ENCODE measurements at regions not wholly inside any gene's neighbourhood (a gene's known extent, or its start where the extent isn't known, plus 50 kb on each side); places are given as distances from the start of the nearest gene placed in this dataset.
"Not testable (repeated sequence)": the region's sequence is repeated elsewhere in the genome, so short reads cannot be mapped to it uniquely, and the experiment has no call there.

- intact Hi-C loops (cut with micrococcal nuclease) = no loop called here
- no peaks in the 10 kb centered on the region for H3K27me3 Mint-ChIP-seq
- no peak overlapping the region for H3K4me3 Mint-ChIP-seq
- Histone ChIP-seq H3K36me3 (ENCODE audit: insufficient read depth, low read length) (no peaks in the 10 kb centered on the region), H3K9me3 (ENCODE audit: control insufficient read depth in 1 of 2, low read length in 2 of 2) (no peaks in the 10 kb centered on the region), H3K4me3 (ENCODE audit: low read length in 2 of 2) (no peak overlapping the region), H3K27me3 (ENCODE audit: insufficient read depth, low read length) (no peaks in the 10 kb centered on the region), H3K4me1 (ENCODE audit: insufficient read depth, low read length) (no peaks in the 10 kb centered on the region), H3K27ac (ENCODE audit: low read depth, low read length) (no peak overlapping the region)
- POLR2A ChIA-PET (ENCODE audit: partially characterized antibody) = no interaction called here
- CTCF ChIA-PET (ENCODE audit: partially characterized antibody) = no interaction called here
- H3K27ac Mint-ChIP-seq = no peak overlapping the region
- H3K9me3 Mint-ChIP-seq = no peaks in the 10 kb centered on the region
- no peaks in the 10 kb centered on the region for H3K4me1 Mint-ChIP-seq
- DNase-seq = no peak
- no peaks in the 10 kb centered on the region for H3K36me3 Mint-ChIP-seq
Measured at GRCh38 chrX:112270991-112271390, 188.4 kb upstream of the TRPC5 start.

DNA sequence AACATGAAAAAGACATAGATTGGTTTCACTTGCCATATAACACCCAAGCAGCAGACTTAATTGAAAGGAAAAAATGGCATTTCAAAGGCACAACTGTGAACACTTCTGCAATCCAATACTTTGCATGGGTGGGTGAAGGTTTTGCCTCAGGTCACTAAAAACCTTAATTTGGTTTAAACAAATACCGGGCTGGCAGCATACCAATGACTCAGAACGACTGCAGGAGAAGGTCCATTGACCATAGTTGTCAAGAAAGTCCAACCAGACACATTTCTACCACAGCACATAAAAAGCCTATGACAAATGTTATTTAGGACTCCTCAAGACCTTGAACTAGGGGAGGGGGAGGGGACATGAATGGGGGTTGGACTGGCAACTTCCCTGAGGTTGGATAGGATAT lies 183.6 kb upstream of the TRPC5 start:
- Mint-ChIP-seq H3K27ac (no peak overlapping the region), H3K4me1 (no peaks in the 10 kb centered on the region), H3K4me3 (no peak overlapping the region), H3K36me3 (no peaks in the 10 kb centered on the region), H3K9me3 (peaks cover 0 to 2% (median 0%) of the 10 kb centered on the region in 8 donors), H3K27me3 (no peaks in the 10 kb centered on the region)
- ChIA-PET CTCF (ENCODE audit: partially characterized antibody) (no interaction called here), POLR2A (ENCODE audit: partially characterized antibody) (no interaction called here)
- H3K4me3 ChIP-seq (ENCODE audit: low read length in 2 of 2) = no peak overlapping the region
- no peak overlapping the region for H3K27ac ChIP-seq (ENCODE audit: low read depth, low read length)
- H3K27me3 ChIP-seq (ENCODE audit: insufficient read depth, low read length) = no peaks in the 10 kb centered on the region
- intact Hi-C loops (cut with micrococcal nuclease) = no loop called here
- DNase-seq = no peak
- H3K4me1 ChIP-seq (ENCODE audit: insufficient read depth, low read length) = no peaks in the 10 kb centered on the region
- H3K9me3 ChIP-seq (ENCODE audit: control insufficient read depth in 1 of 2, low read length in 2 of 2) = no peaks in the 10 kb centered on the region
- no peaks in the 10 kb centered on the region for H3K36me3 ChIP-seq (ENCODE audit: insufficient read depth, low read length)

DNA sequence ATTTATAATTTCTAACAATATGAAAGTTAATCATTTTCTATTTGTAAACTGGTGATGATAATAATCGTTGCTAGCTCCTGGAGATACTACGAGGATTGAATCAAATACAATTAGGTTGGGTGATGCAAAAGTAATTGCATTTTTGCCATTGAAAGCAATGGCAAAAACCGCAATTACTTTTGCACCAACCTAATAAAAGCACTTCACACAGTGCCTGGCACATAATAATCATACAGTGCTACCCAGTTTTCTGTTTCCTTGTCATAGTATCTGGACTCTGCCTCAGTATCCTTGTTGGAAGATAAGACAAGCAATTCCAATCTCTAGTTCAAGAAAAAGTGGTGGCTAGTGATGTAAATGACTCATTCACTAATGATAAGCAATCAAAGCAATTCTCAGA lies 176.8 kb upstream of the TRPC5 start:
- Histone ChIP-seq H3K36me3 (ENCODE audit: insufficient read depth, low read length) (no peaks in the 10 kb centered on the region), H3K4me3 (ENCODE audit: low read length in 2 of 2) (no peak overlapping the region), H3K4me1 (ENCODE audit: insufficient read depth, low read length) (no peaks in the 10 kb centered on the region), H3K27me3 (ENCODE audit: insufficient read depth, low read length) (no peaks in the 10 kb centered on the region), H3K27ac (ENCODE audit: low read depth, low read length) (no peak overlapping the region), H3K9me3 (ENCODE audit: control insufficient read depth in 1 of 2, low read length in 2 of 2) (no peaks in the 10 kb centered on the region)
- H3K4me3 Mint-ChIP-seq = no peak overlapping the region
- peaks cover 0 to 2% (median 0%) of the 10 kb centered on the region in 8 donors for H3K9me3 Mint-ChIP-seq
- H3K36me3 Mint-ChIP-seq = no peaks in the 10 kb centered on the region
- H3K4me1 Mint-ChIP-seq = no peaks in the 10 kb centered on the region
- ChIA-PET CTCF (ENCODE audit: partially characterized antibody) (no interaction called here), POLR2A (ENCODE audit: partially characterized antibody) (no interaction called here)
- no peaks in the 10 kb centered on the region for H3K27me3 Mint-ChIP-seq
- intact Hi-C loops (cut with micrococcal nuclease) = no loop called here
- no peak for DNase-seq
- peak overlapping the region in 1 of 7 donors; percentile 53 for H3K27ac Mint-ChIP-seq

DNA sequence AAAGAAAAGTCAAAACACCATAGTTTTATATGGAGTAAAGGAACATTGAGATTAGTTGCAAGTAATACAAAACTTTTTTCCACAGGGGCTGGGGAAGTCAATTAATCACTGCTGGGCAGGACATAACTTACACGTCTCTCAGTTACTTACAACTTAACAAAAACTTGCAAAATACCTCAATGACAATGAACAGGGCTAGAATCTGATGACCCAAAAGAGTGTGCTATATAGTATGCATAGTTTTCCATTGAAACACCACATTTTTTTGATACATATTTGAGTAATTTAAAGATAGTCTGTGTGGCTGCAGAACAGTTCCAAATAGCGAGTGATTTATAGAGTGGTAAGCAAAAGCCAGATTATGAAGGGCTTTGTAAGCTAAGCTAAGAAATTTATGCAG lies 172.3 kb upstream of the TRPC5 start:
- no peaks in the 10 kb centered on the region for H3K4me1 Mint-ChIP-seq
- CTCF ChIA-PET (ENCODE audit: partially characterized antibody) = no interaction called here

DNA sequence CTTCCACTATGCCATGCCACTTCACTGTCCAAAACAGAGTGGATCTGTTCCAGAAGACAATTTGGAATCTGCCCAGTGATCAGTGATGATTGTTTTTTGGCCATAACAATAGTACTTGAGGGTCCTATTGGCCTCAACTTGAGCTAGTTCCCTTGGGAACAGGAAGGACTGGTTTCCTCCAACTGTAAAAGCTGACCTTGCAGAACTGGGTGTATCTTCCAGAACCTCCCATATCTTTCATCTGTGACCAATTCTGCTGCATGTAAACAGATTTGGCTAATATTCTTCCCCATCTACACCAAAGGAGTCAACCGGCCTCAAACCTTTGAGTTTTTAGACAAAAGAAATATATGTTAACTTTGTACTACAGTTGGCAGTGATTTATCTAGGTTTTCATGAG lies 165.1 kb upstream of the TRPC5 start:
- Histone ChIP-seq H3K36me3 (ENCODE audit: insufficient read depth, low read length) (no peaks in the 10 kb centered on the region), H3K4me3 (ENCODE audit: low read length in 2 of 2) (no peak overlapping the region), H3K4me1 (ENCODE audit: insufficient read depth, low read length) (no peaks in the 10 kb centered on the region), H3K27me3 (ENCODE audit: insufficient read depth, low read length) (no peaks in the 10 kb centered on the region), H3K9me3 (ENCODE audit: control insufficient read depth in 1 of 2, low read length in 2 of 2) (no peaks in the 10 kb centered on the region), H3K27ac (ENCODE audit: low read depth, low read length) (no peak overlapping the region)
- CTCF ChIA-PET (ENCODE audit: partially characterized antibody) = no interaction called here
- peaks cover 0 to 9% (median 1%) of the 10 kb centered on the region in 8 donors for H3K9me3 Mint-ChIP-seq
- no peaks in the 10 kb centered on the region for H3K36me3 Mint-ChIP-seq
- H3K4me3 Mint-ChIP-seq = no peak overlapping the region
- intact Hi-C loops (cut with micrococcal nuclease) = no loop called here
- H3K27me3 Mint-ChIP-seq = no peaks in the 10 kb centered on the region
- H3K27ac Mint-ChIP-seq = no peak overlapping the region
- no peak for DNase-seq
- POLR2A ChIA-PET (ENCODE audit: partially characterized antibody) = no interaction called here
- H3K4me1 Mint-ChIP-seq = no peaks in the 10 kb centered on the region

More for the DNA sequence above, 172.3 kb upstream of the TRPC5 start:
- Histone ChIP-seq H3K27ac (ENCODE audit: low read depth, low read length) (no peak overlapping the region), H3K4me3 (ENCODE audit: low read length in 2 of 2) (no peak overlapping the region), H3K27me3 (ENCODE audit: insufficient read depth, low read length) (no peaks in the 10 kb centered on the region), H3K4me1 (ENCODE audit: insufficient read depth, low read length) (no peaks in the 10 kb centered on the region), H3K9me3 (ENCODE audit: control insufficient read depth in 1 of 2, low read length in 2 of 2) (no peaks in the 10 kb centered on the region), H3K36me3 (ENCODE audit: insufficient read depth, low read length) (no peaks in the 10 kb centered on the region)
- intact Hi-C loops (cut with micrococcal nuclease) = no loop called here
- H3K9me3 Mint-ChIP-seq = peaks cover 0 to 2% (median 0%) of the 10 kb centered on the region in 8 donors
- DNase-seq = no peak
- H3K36me3 Mint-ChIP-seq = no peaks in the 10 kb centered on the region
- POLR2A ChIA-PET (ENCODE audit: partially characterized antibody) = no interaction called here
- H3K27me3 Mint-ChIP-seq = no peaks in the 10 kb centered on the region
- no peak overlapping the region for H3K27ac Mint-ChIP-seq
- no peak overlapping the region for H3K4me3 Mint-ChIP-seq

DNA sequence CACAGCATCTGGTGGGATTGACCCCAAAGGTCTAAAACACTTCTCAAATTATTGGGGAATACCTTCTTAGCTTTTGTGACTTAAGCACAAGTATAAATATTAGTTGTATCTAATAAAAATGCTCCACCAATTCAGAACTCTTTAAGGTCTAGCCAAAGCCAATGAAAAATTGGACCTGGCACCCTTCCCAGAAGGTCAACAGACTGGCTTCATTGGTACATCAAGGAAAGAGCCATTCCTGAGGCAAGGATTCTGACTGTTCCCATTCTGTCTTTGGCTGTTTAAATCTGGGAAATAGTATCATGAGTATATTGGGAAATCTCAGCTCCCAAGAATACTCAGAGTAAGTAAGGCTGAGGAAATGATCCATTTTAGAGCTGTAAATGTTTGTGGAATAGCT lies 153.0 kb upstream of the TRPC5 start:
- H3K4me1 Mint-ChIP-seq = no peaks in the 10 kb centered on the region
- CTCF ChIA-PET (ENCODE audit: partially characterized antibody) = no interaction called here

DNA sequence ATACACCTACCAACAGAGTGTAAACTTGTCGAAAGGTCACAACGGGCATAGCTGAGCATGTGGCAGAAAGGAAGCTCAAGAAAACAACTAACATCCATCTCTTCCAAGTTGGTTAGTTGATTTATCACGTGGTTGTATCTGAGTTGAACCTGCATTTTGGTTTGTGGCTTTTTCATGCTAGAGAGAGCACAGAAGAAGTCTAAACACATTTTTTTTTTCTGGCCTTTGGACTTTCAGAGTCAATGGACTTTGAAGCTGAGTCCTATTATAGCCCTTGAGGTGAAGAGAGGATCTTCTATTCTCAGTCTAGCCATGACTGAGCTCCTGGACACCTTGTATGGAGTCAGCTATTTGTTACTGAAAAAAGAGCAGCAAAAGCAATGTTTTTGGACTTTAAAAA lies 150.6 kb upstream of the TRPC5 start:
- no peak overlapping the region for H3K4me3 Mint-ChIP-seq
- no peaks in the 10 kb centered on the region for H3K4me1 ChIP-seq (ENCODE audit: insufficient read depth, low read length)
- H3K36me3 Mint-ChIP-seq = no peaks in the 10 kb centered on the region
- ChIA-PET CTCF (ENCODE audit: partially characterized antibody) (no interaction called here), POLR2A (ENCODE audit: partially characterized antibody) (no interaction called here)
- no peaks in the 10 kb centered on the region for H3K27me3 Mint-ChIP-seq
- H3K4me3 ChIP-seq (ENCODE audit: low read length in 2 of 2) = no peak overlapping the region
- no peak overlapping the region for H3K27ac Mint-ChIP-seq
- no peaks in the 10 kb centered on the region for H3K36me3 ChIP-seq (ENCODE audit: insufficient read depth, low read length)
- no peak for DNase-seq
- H3K9me3 ChIP-seq (ENCODE audit: control insufficient read depth in 1 of 2, low read length in 2 of 2) = no peaks in the 10 kb centered on the region
- peaks cover 0 to 2% (median 0%) of the 10 kb centered on the region in 8 donors for H3K9me3 Mint-ChIP-seq
- no peaks in the 10 kb centered on the region for H3K4me1 Mint-ChIP-seq
- no peak overlapping the region for H3K27ac ChIP-seq (ENCODE audit: low read depth, low read length)
- H3K27me3 ChIP-seq (ENCODE audit: insufficient read depth, low read length) = no peaks in the 10 kb centered on the region
- intact Hi-C loops (cut with micrococcal nuclease) = no loop called here

More for the DNA sequence above, 153.0 kb upstream of the TRPC5 start:
- POLR2A ChIA-PET (ENCODE audit: partially characterized antibody) = no interaction called here
- H3K9me3 Mint-ChIP-seq = peaks cover 0 to 2% (median 0%) of the 10 kb centered on the region in 8 donors
- Histone ChIP-seq H3K9me3 (ENCODE audit: control insufficient read depth in 1 of 2, low read length in 2 of 2) (no peaks in the 10 kb centered on the region), H3K4me1 (ENCODE audit: insufficient read depth, low read length) (no peaks in the 10 kb centered on the region), H3K27ac (ENCODE audit: low read depth, low read length) (no peak overlapping the region), H3K27me3 (ENCODE audit: insufficient read depth, low read length) (no peaks in the 10 kb centered on the region), H3K36me3 (ENCODE audit: insufficient read depth, low read length) (no peaks in the 10 kb centered on the region), H3K4me3 (ENCODE audit: low read length in 2 of 2) (no peak overlapping the region)
- no peaks in the 10 kb centered on the region for H3K36me3 Mint-ChIP-seq
- no peak overlapping the region for H3K27ac Mint-ChIP-seq
- no peaks in the 10 kb centered on the region for H3K27me3 Mint-ChIP-seq
- no peak overlapping the region for H3K4me3 Mint-ChIP-seq
- intact Hi-C loops (cut with micrococcal nuclease) = no loop called here
- no peak for DNase-seq

DNA sequence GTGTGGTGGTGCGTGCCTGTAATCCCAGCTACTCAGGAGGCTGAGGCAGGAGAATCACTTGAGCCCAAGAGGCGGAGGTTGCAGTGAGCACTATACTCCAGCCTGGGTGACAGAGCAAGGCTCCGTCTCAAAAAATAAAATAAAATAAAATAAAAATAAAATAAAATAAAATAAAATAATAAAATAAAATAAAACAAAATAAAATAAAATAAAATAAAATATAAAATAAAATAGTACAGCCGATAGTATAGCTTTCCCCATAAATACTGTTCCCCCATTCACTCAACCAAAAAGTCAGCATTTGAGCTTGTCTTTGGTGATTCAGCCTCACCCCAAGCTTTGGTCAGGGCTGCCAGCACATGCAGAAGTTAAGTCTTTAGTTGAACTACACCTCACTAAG lies 144.2 kb upstream of the TRPC5 start:
- H3K4me3 Mint-ChIP-seq; H3K4me1 Mint-ChIP-seq; H3K36me3 ChIP-seq (ENCODE audit: insufficient read depth, low read length); H3K4me1 ChIP-seq (ENCODE audit: insufficient read depth, low read length); CTCF ChIA-PET (ENCODE audit: partially characterized antibody); H3K36me3 Mint-ChIP-seq; intact Hi-C loops (cut with micrococcal nuclease); POLR2A ChIA-PET (ENCODE audit: partially characterized antibody); H3K27ac ChIP-seq (ENCODE audit: low read depth, low read length); DNase-seq; H3K9me3 Mint-ChIP-seq; H3K27me3 ChIP-seq (ENCODE audit: insufficient read depth, low read length); H3K9me3 ChIP-seq (ENCODE audit: control insufficient read depth in 1 of 2, low read length in 2 of 2); H3K4me3 ChIP-seq (ENCODE audit: low read length in 2 of 2); H3K27me3 Mint-ChIP-seq; H3K27ac Mint-ChIP-seq: not testable (repeated sequence)
